HepG2 (cell line): ENCODE measurements at regions not wholly inside any gene's neighbourhood (a gene's known extent, or its start where the extent isn't known, plus 50 kb on each side); places are given as distances from the start of the nearest gene placed in this dataset.

Experiments used
- ATAC-seq: fragments of 200-7000 bp; cut with Tn5 transposase; 3 replicates; pipeline ENCODE4 v1.9.1; 2020; ENCODE audit warnings: mild to moderate bottlenecking, moderate library complexity
- BruUV-seq: library from RNA; stranded (reverse); fragments of 400-500 nt; replicated peaks from 2 replicates; lab custom pipeline; 2021; lab: Mats Ljungman, UMichigan
- CTCF ChIA-PET: fragments of 300-600 bp; formaldehyde crosslinking; extraction: SDS; loops from one replicate; lab custom pipeline; 2021; ENCODE audit warnings: low total read pairs, inconsistent platforms, low intra/inter-chr PET ratio; lab: Yijun Ruan, JAX
- POLR2A ChIA-PET: fragments of 350-600 bp; sonication (Branson Sonifier 250); formaldehyde crosslinking; loops from one replicate; lab custom pipeline; 2020; ENCODE audit warnings: antibody characterized with exemption, inconsistent platforms; lab: Yijun Ruan, JAX
- DNase-seq: peaks from one replicate; pipeline ENCODE4 v3.0.0-alpha.2; 2015; ENCODE audit warnings: low spot score
- FAIRE-seq: peaks from 3 replicates; lab custom pipeline; 2011; peaks lifted over from hg19 to GRCh38; lab: Jason Lieb, UNC
- H2AFZ ChIP-seq: one replicate; pipeline ENCODE4 v1.6.1; 2011; ENCODE audit warnings: low read length, inconsistent platforms
- H3K27ac ChIP-seq: fragments of 300-600 bp; 3 replicates; pipeline ENCODE4 v1.8.0; 2011; ENCODE audit warnings: mixed run types, mild to moderate bottlenecking, mixed read lengths, low read length, inconsistent platforms; ENCODE audit not compliant: insufficient read depth; ENCODE audit errors: extremely low read length
- H3K27me3 ChIP-seq, 2 experiments: fragments of 200-600 bp in 1 of 2; 2 replicates in 1 of 2; 3 replicates in 1 of 2; pipeline versions ENCODE4 v1.6.0 to v1.8.0; 2011; ENCODE audit warnings: low read length in 2 of 2, mild to moderate bottlenecking in 2 of 2, moderate library complexity in 2 of 2, inconsistent platforms in 1 of 2; ENCODE audit not compliant: insufficient read depth in 2 of 2, control insufficient read depth in 1 of 2
- H3K36me3 ChIP-seq, 2 experiments: fragments of 200-600 bp in 1 of 2; replicated peaks in 1 of 2; 2 replicates in 1 of 2; 3 replicates in 1 of 2; pipeline versions ENCODE4 v1.5.1 to v1.8.0; 2011; ENCODE audit warnings: low read length in 2 of 2, inconsistent platforms in 1 of 2; ENCODE audit not compliant: insufficient read depth in 2 of 2, control insufficient read depth in 1 of 2
- H3K4me1 ChIP-seq: 2 replicates; pipeline ENCODE4 v1.5.1; 2012; ENCODE audit warnings: low read length, inconsistent platforms; ENCODE audit not compliant: insufficient read depth
- H3K4me2 ChIP-seq: 2 replicates; pipeline ENCODE4 v1.6.0; 2011; ENCODE audit warnings: low read depth, low read length, inconsistent platforms
- H3K4me3 ChIP-seq, 3 experiments: fragments of 200-600 bp in 1 of 3; sonication (generic), shearing (Covaris generic) in 1 of 3; replicated peaks in 1 of 3; 2 replicates each; pipeline ENCODE4 v1.5.1; 2011 to 2016; ENCODE audit warnings: low read length in 3 of 3, inconsistent platforms in 2 of 3, low read depth in 2 of 3, mild to moderate bottlenecking in 2 of 3, control low read depth in 1 of 3, mixed read lengths in 1 of 3; ENCODE audit not compliant: insufficient read depth in 1 of 3
- H3K79me2 ChIP-seq: one replicate; pipeline ENCODE4 v1.6.1; 2011; ENCODE audit warnings: low read length, inconsistent platforms; ENCODE audit not compliant: insufficient read depth
- H3K9ac ChIP-seq: 2 replicates; pipeline ENCODE4 v1.6.0; 2011; ENCODE audit warnings: mild to moderate bottlenecking, low read depth, low read length, inconsistent platforms; ENCODE audit not compliant: insufficient read depth
- H3K9me3 ChIP-seq: 2 replicates; pipeline ENCODE4 v1.5.1; 2012; ENCODE audit warnings: mild to moderate bottlenecking, low read length
- H4K20me1 ChIP-seq: 2 replicates; pipeline ENCODE4 v1.6.0; 2011; ENCODE audit warnings: inconsistent platforms, mild to moderate bottlenecking, low read length, moderate library complexity; ENCODE audit not compliant: insufficient read depth
- FOSL2 ChIP-seq: sonication (generic); formaldehyde crosslinking; IDR thresholded peaks from 2 replicates; pipeline ENCODE4 v1.4.0; 2020; ENCODE audit warnings: missing genetic modification reagents
- JDP2 ChIP-seq: sonication (generic); formaldehyde crosslinking; IDR thresholded peaks from 2 replicates; pipeline ENCODE4 v1.8.1; 2022; ENCODE audit warnings: missing genetic modification reagents, borderline replicate concordance
- NFE2 ChIP-seq: sonication (generic); formaldehyde crosslinking; IDR thresholded peaks from 2 replicates; pipeline ENCODE4 v1.4.0; 2020; ENCODE audit warnings: missing genetic modification reagents
- POLR2G ChIP-seq: fragments of 200-400 bp; formaldehyde crosslinking; IDR thresholded peaks from 2 replicates; pipeline ENCODE4 v1.6.1; 2018; ENCODE audit warnings: mild to moderate bottlenecking, low read depth, low read length, moderate library complexity
- RFX5 ChIP-seq: IDR thresholded peaks from 2 replicates; pipeline ENCODE4 v1.6.1; 2011; ENCODE audit warnings: low read depth, low read length, improper control_type of control experiment
- SIN3A ChIP-seq: IDR thresholded peaks from 2 replicates; pipeline ENCODE4 v1.6.1; 2011; ENCODE audit warnings: low read depth, mild to moderate bottlenecking, control low read depth, low read length, borderline replicate concordance
- SNAPC4 ChIP-seq: sonication (generic); formaldehyde crosslinking; IDR thresholded peaks from 2 replicates; pipeline ENCODE4 v1.4.0; 2020; ENCODE audit warnings: mild to moderate bottlenecking, missing genetic modification reagents
- TAF1 ChIP-seq: sonication (generic); formaldehyde crosslinking; IDR thresholded peaks from 2 replicates; pipeline ENCODE4 v1.4.0; 2020; ENCODE audit warnings: missing genetic modification reagents
- TFAP4 ChIP-seq: sonication (generic); IDR thresholded peaks from 2 replicates; pipeline ENCODE4 v1.6.1; 2016; ENCODE audit warnings: low read depth, borderline replicate concordance
- ZFY ChIP-seq: sonication (generic); formaldehyde crosslinking; IDR thresholded peaks from 2 replicates; pipeline ENCODE4 v1.4.0; 2020; ENCODE audit warnings: missing genetic modification reagents
- ZNF160 ChIP-seq: sonication (generic); formaldehyde crosslinking; IDR thresholded peaks from 2 replicates; pipeline ENCODE4 v1.8.0; 2022; ENCODE audit warnings: mild to moderate bottlenecking, inconsistent platforms, missing genetic modification reagents
- ZNF329 ChIP-seq: sonication (generic); formaldehyde crosslinking; IDR thresholded peaks from 2 replicates; pipeline ENCODE4 v1.9.0; 2021; ENCODE audit warnings: low read depth, mild to moderate bottlenecking, missing genetic modification reagents
- ZNF382 ChIP-seq: sonication (generic); formaldehyde crosslinking; IDR thresholded peaks from 2 replicates; pipeline ENCODE4 v1.5.0; 2020; ENCODE audit warnings: missing genetic modification reagents, mild to moderate bottlenecking, borderline replicate concordance
- ZNF557 ChIP-seq: sonication (generic); formaldehyde crosslinking; IDR thresholded peaks from 2 replicates; pipeline ENCODE4 v1.4.0; 2020; ENCODE audit warnings: missing genetic modification reagents
- ZNF567 ChIP-seq: sonication (generic); formaldehyde crosslinking; IDR thresholded peaks from 2 replicates; pipeline ENCODE4 v1.8.1; 2023; ENCODE audit warnings: mild to moderate bottlenecking, missing genetic modification reagents, borderline replicate concordance
- WGBS: methylation state at CpG from one replicate; pipeline ENCODE4 v1.1.6; 2017; ENCODE audit warnings: low lambda C conversion rate; 5-methylcytosine and 5-hydroxymethylcytosine counted together
- in situ Hi-C: cut with HindIII; loops from 2 replicates; pipeline ENCODE4 v1.10.0; 2017; ENCODE audit warnings: low pct_unique_long_range_greater_than_20kb; ENCODE audit not compliant: extremely low pct_ligation_motif_present
- intact Hi-C: fragments of 100-400 bp; cut with micrococcal nuclease; formaldehyde crosslinking; loops from one replicate; pipeline ENCODE4 v1.10.0; 2022; ENCODE audit not compliant: unreplicated experiment
- TF ChIP-seq, protein P1 (sequence below): sonication (generic); formaldehyde crosslinking; IDR thresholded peaks from 2 replicates; pipeline ENCODE4 v1.9.0; 2021; ENCODE audit warnings: missing genetic modification reagents, borderline replicate concordance
- TF ChIP-seq, protein P2 (sequence below): sonication (generic); formaldehyde crosslinking; IDR thresholded peaks from 2 replicates; pipeline ENCODE4 v1.4.0; 2020; ENCODE audit warnings: mild to moderate bottlenecking, missing genetic modification reagents, borderline replicate concordance

DNA sequence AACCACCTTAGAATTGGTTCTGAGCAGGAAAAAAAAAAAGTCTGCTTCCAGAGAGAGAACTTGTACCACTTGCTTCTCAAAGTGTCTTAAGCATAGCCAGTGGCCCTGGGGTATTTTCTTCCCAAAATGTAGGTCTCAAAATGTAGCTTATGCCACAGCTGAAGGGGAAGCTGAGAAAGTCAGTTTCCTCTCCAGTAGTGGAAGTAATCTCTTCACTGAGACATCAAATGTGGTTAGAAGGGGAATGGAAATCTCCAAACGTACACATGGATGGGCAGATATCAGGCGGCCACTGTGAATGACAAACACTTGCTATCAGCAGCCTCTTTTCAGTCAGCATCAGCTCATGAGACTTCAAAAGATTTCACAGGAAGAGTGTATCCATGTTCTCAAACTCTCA is 841.2 kb downstream of the TUSC7 start:
- ChIA-PET POLR2A (no interaction called here), CTCF (no interaction called here)
- in situ Hi-C loops (no loop called here), intact Hi-C loops (no loop called here)
- H3K4me2 ChIP-seq: no peak overlapping the region
- no peak overlapping the region for H2AFZ ChIP-seq
- H3K9ac ChIP-seq: no peak overlapping the region
- FAIRE-seq (no peak), ATAC-seq (no peak), DNase-seq (no peak)
- no TSS peak for BruUV-seq
- no peaks in the 10 kb centered on the region for H3K36me3 ChIP-seq
- WGBS: 6% methylated on average over 2 of the region's 2 CpGs
- H3K9me3 ChIP-seq: no peaks in the 10 kb centered on the region
- H3K4me3 ChIP-seq: no peak overlapping the region
- H3K79me2 ChIP-seq: no peaks in the 10 kb centered on the region
- no peaks in the 10 kb centered on the region for H4K20me1 ChIP-seq
- no peaks in the 10 kb centered on the region for H3K4me1 ChIP-seq
- H3K27me3 ChIP-seq: no peaks in the 10 kb centered on the region
- no peak overlapping the region for H3K27ac ChIP-seq
- TF ChIP-seq SNAPC4 (CRISPR knock-in tag): no peak
- no peak for TF ChIP-seq ZFY
- TF ChIP-seq RFX5: no peak
- TF ChIP-seq, protein P1, sequence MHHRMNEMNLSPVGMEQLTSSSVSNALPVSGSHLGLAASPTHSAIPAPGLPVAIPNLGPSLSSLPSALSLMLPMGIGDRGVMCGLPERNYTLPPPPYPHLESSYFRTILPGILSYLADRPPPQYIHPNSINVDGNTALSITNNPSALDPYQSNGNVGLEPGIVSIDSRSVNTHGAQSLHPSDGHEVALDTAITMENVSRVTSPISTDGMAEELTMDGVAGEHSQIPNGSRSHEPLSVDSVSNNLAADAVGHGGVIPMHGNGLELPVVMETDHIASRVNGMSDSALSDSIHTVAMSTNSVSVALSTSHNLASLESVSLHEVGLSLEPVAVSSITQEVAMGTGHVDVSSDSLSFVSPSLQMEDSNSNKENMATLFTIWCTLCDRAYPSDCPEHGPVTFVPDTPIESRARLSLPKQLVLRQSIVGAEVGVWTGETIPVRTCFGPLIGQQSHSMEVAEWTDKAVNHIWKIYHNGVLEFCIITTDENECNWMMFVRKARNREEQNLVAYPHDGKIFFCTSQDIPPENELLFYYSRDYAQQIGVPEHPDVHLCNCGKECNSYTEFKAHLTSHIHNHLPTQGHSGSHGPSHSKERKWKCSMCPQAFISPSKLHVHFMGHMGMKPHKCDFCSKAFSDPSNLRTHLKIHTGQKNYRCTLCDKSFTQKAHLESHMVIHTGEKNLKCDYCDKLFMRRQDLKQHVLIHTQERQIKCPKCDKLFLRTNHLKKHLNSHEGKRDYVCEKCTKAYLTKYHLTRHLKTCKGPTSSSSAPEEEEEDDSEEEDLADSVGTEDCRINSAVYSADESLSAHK: no peak
- TF ChIP-seq ZNF557: no peak
- TF ChIP-seq FOSL2 (CRISPR knock-in tag): no peak
- TF ChIP-seq ZNF567: no peak
- TF ChIP-seq SIN3A: no peak
- no peak for TF ChIP-seq NFE2 (CRISPR knock-in tag)
- TF ChIP-seq, protein P2, sequence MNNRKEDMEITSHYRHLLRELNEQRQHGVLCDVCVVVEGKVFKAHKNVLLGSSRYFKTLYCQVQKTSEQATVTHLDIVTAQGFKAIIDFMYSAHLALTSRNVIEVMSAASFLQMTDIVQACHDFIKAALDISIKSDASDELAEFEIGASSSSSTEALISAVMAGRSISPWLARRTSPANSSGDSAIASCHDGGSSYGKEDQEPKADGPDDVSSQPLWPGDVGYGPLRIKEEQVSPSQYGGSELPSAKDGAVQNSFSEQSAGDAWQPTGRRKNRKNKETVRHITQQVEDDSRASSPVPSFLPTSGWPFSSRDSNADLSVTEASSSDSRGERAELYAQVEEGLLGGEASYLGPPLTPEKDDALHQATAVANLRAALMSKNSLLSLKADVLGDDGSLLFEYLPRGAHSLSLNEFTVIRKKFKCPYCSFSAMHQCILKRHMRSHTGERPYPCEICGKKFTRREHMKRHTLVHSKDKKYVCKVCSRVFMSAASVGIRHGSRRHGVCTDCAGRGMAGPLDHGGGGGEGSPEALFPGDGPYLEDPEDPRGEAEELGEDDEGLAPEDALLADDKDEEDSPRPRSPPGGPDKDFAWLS (CRISPR knock-in tag): no peak
- TF ChIP-seq TFAP4: no peak
- TF ChIP-seq ZNF329 (CRISPR knock-in tag): no peak
- no peak for TF ChIP-seq ZNF382 (CRISPR knock-in tag)
- TF ChIP-seq POLR2G: no peak
- TF ChIP-seq TAF1 (CRISPR knock-in tag): no peak
- no peak for TF ChIP-seq ZNF160 (CRISPR knock-in tag)
- no peak for TF ChIP-seq JDP2 (CRISPR knock-in tag)
